GM21447 (cell line): ENCODE measurements at regions not wholly inside any gene's neighbourhood (a gene's known extent, or its start where the extent isn't known, plus 50 kb on each side); places are given as distances from the start of the nearest gene placed in this dataset.

Experiments used
- ATAC-seq: cut with Tn5 transposase; IDR thresholded peaks from one replicate; pipeline ENCODE4 v1.9.1; 2021; ENCODE audit not compliant: unreplicated experiment

DNA sequence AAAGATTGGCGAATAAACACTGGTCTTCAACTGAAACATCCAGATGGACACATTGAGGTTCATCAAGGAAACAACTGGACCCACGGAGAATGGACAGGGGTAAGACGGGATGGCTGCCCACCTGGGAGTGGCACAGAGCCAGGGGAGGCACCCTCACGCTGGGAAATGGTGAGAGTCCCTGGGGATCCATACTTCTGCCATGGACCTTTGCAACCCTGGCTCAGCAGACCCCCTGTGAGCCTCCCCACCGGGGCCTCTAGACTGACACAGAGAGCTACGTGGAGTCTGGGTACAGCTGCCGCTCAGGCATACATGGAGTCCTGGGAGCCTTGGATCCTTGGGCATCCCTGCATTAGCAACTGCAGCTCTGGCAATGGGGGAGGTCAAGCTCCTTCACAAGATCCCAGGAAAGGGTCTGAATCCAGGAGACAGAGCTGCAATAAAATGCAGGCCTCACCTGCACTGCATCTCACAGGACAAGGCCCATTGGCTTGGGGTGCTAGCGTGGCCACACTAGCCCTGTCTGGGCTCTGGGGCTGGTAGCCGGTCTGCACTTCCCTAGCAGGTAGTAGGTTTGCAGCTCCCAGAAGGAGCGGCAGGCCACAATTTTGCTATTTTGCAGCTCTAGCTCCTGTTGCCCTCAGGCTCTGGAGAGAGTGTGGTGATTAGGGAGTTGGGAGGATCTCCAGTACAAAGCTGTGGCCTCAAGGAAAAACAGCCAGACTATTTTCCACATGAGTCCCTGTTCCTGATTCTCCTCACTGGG, 496.4 kb upstream of the LRRC4C start:
- ATAC-seq: no peak

GRCh38 chr11:41963406-41963805, 504.0 kb upstream of the LRRC4C start:
- no peak for ATAC-seq

GRCh38 chr11:41970681-41971080, 511.2 kb upstream of the LRRC4C start:
- no peak for ATAC-seq

GRCh38 chr11:41971592-41971991, 512.1 kb upstream of the LRRC4C start:
- ATAC-seq: no peak

DNA sequence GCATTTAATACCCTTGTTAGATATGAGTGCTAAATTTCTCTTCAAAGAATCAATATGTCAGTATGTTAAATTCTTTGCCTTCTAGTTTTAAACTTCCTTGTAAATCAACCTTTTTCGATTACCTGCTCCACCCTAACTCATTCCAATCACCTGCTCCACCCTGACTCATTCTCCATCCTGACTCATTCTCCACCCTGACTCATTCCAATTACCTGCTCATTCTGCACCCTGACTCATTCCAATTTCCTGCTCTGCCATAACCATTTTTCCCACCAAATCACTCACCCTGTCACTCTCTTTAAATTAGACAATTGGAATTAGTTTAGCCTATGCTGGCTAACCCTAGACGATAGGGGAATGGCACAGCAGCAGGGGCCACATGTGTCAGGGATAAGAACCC, 519.5 kb upstream of the LRRC4C start:
- ATAC-seq: no peak

GRCh38 chr11:41980741-41981140, 521.3 kb upstream of the LRRC4C start:
- no peak for ATAC-seq

DNA sequence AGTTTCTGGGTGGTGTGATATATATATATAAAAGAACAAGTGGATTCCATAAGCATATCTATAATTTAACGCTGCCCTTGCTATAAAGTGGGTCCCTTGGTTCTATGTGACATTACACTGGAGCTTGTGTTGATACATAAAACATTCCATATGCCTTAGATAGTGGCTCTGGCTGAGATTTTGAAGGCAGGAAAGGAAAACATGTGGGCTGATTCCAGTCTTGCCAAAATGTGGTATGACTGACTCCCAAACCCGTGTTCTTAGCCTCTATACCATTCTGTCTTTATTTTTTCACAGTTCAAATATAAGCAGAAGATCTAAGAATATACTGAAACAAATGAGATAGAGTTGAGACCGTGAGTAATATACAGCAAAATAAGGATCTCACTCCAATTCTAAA, 522.8 kb upstream of the LRRC4C start:
- no peak for ATAC-seq

GRCh38 chr11:41982975-41983374, 523.5 kb upstream of the LRRC4C start:
- ATAC-seq: no peak

DNA sequence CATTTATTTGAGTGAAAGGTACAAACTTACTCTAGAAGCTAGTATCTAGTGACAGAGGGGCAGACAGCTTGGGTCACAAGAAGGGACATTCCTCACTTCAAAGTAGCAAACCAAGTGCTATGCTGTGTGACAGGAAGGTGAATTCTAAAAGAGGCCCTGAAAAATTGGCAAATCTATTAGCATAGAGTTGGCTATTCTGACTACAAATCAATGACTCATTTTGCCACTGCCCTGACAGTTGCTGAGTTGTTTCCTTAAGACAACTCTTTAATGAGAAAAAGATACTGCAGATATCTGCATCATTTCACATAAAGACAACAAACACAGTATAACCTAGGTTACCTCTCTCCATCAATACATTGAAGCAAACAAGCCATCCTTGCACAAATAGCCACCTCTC, 524.0 kb upstream of the LRRC4C start:
- no peak for ATAC-seq

GRCh38 chr11:41984023-41984422, 524.6 kb upstream of the LRRC4C start:
- no peak for ATAC-seq

- no peak for ATAC-seq
Observed at GRCh38 chr11:41985799-41986198, 526.3 kb upstream of the LRRC4C start.

- ATAC-seq: no peak
Observed at GRCh38 chr11:41988951-41989572, 529.6 kb upstream of the LRRC4C start.

DNA sequence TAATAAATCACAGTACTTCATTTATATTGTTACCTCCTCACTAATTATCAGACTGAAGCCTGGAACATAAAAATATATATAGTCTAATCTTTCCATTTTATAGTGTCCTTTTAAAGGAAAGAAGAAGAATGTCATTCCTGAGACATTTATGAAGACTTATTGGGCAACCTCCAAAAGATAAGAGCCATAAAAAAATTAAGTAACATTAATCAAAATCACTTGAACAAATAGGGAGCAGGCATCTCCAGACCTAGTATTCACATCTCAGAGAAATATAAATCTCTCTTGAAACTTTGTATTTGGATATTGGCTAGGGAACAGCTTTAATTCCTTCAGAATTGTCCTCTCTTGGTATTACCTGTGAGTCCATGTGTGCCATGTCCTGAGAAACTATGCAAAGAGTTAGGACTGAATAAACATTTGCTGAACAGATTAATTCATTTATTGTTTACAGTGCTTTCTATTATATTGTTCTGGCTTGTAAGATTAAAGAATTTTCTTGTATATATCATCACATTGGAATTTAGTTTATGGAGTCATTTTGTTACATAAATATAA, 530.5 kb upstream of the LRRC4C start:
- no peak for ATAC-seq

DNA sequence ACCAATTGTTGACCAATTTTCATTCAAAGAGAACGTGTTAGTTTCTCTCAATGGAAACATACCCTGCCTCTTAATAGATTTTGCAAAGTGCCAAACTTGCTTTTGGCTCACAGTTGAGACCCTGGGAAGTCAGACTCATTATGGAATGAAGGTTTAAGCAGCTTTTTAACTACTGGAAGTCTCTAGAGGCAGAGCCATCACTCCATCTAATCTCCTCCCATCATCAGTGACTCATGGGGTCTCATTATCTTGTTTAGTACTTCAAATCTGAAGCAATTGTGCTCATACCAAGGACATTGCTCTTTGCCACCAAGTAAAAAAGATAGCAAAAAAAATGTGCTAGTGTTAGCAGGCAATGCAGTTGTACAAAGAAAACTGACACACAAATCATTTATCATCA, 537.1 kb upstream of the LRRC4C start:
- no peak for ATAC-seq

DNA sequence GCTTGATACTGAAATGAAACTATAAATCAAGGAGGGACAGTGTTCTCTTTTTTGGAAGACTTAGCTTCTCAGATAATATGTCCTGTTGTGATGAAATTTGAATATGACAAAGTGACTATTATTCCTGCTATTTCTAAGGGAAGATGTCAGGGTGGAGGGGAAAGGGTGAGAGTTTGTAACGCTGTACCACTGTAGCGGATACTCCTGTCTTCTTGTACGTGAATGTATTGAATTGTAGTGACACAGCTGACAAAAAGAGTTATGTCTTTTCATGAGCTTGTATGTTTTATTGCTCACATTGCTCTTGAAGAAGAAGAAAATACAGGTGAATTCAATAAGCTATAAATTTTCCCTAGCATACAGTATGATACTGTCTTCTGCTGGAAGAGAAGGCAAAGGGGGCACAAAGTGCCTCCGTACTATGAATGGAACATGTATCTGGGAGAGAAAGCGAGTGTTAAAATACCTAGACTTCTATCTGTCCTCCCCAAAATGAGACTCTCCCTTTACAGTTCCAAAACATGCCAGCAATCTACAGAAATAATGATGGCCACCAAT, 538.5 kb upstream of the LRRC4C start:
- ATAC-seq: no peak

DNA sequence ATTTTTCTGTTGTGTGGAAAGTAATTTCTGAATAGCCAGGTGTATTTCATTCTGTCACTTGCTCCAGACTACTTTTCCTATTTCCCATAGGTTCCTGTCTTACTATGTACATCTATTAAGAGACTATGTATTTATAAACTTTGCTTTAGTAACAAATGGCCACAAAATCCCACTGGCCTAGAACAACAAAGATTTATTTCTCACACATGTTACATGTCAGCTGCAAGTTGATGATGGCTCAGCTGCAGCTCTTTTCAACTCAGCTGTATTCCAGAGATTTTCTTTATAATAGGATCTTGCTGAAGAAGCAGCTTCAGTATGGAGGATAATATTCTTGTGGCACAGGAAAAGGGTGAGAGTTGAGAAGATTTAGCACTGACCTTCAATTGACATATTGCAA, 539.6 kb upstream of the LRRC4C start:
- no peak for ATAC-seq

GRCh38 chr11:42003801-42004200, 544.3 kb upstream of the LRRC4C start:
- no peak for ATAC-seq

- ATAC-seq: no peak
Observed at GRCh38 chr11:42006766-42007165, 547.3 kb upstream of the LRRC4C start.

DNA sequence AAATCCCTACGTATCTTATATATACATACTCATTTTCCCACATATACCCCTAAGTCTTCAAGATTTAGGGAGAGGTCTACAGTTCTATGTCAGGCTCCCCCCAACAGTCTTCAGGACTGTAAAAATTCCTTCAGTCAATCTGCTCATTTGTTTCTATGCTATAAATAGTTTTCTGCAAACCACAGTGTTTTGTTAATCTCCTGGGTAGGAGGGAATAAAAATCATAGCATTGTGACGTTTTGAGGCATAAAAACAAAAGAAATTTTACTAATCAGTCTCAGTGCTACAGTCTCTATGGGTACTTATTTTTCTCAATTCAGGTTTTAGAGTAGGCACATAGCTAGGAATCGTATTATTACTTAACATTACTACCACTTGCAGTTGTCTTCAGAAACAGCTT, 552.8 kb upstream of the LRRC4C start:
- ATAC-seq: no peak

DNA sequence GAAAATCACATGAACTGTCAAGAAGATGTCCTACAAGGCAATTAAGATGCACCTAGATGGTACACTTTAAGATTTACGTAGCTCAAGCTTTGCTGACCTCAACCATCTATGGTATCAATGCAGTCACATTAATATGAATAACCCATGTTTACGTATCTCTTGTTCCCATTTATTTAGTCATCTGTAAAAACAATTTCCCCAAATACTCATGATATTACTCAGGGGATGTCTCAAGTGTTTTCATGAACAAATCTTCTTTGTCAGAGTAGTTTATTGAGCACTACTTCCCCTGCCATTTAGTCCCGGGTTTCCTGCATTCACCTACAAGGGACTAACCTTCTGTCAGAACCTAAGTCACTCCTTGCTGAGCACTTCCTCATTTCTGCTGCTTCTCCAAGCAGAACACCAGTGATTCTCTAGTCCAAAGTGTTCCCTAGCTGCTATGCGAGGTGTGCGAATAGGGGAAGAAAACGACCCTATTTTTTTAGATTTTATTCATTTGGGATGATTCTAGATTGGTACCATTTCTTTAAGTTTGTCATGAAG, 554.3 kb upstream of the LRRC4C start:
- no peak for ATAC-seq

DNA sequence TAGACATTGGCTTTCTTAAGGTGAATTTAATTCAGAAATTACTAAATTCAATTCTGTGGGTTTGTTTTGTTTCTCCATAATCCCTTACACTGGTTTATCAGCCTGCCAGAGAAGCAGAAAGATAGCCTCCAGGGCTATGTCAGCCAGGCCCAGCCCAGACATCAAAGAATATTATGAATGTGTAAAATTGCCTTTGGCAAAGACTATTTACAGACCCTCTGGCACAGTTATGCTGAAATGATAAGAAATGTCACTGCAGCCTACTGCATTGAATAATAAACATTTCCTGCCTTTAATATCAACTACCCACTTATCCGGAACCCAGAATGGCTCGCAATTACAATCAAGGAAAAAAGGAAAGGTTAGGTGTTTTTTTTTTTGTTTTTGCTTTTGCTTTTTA, 562.5 kb upstream of the LRRC4C start:
- no peak for ATAC-seq

DNA sequence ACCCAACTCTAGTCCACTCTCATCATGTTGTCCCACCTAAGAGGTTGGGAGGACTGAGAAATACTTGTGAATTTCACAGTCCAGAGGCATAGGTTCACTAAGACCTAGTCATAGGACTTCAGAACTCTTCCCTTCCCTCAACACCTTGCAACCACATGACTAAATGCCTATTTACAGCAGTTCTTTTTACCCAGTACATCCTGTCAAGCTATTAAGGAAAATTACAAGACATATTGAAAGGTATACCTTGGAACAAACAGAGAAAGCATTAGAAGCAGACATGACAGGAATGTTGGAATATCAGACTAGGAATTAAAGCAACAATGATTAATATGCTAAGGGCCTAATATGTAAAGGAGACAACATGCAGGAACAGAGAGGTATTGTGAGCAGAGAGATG, 563.8 kb upstream of the LRRC4C start:
- no peak for ATAC-seq
